ENCODE measurements at regions not wholly inside any gene's neighbourhood (a gene's known extent, or its start where the extent isn't known, plus 50 kb on each side); places are given as distances from the start of the nearest gene placed in this dataset.

- H3K27ac ChIP-seq = no peak overlapping the region
- CTCF ChIA-PET = no interaction called here
- DNase-seq (ENCODE audit: low spot score) = no peak
These were observed 170.0 kb upstream of the STK17B start for GRCh38 chr2:196341277-196341841.

GRCh38 chr2:196344397-196344796 is 173.0 kb upstream of the STK17B start:
- no peak for TF ChIP-seq CTCF (conservative IDR thresholded peaks at IDR 0.05; ENCODE audit: low read depth)
- ChIA-PET POLR2A (ENCODE audit: low non-redundant PET) (no interaction called here), CTCF (no interaction called here)
- DNase-seq (ENCODE audit: low spot score) = no peak
- H3K27ac ChIP-seq = no peak overlapping the region

More at GRCh38 chr2:196341277-196341841, 170.0 kb upstream of the STK17B start:
- POLR2A ChIA-PET (ENCODE audit: low non-redundant PET) = no interaction called here
- no peak for TF ChIP-seq CTCF (conservative IDR thresholded peaks at IDR 0.05; ENCODE audit: low read depth)

GRCh38 chr2:196353717-196354116 is 182.3 kb upstream of the STK17B start:
- no peak for DNase-seq (ENCODE audit: low spot score)
- ChIA-PET POLR2A (ENCODE audit: low non-redundant PET) (no interaction called here), CTCF (interaction anchor here (0.6 kb wide), 2 partner anchors 32 to 247 kb away, joined by 3 to 4 read pairs; no protein-coding TSS in a partner anchor)
- H3K27ac ChIP-seq = no peak overlapping the region
- TF ChIP-seq CTCF (conservative IDR thresholded peaks at IDR 0.05; ENCODE audit: low read depth) = no peak

GRCh38 chr2:196354186-196354585 is 182.8 kb upstream of the STK17B start:
- no peak for TF ChIP-seq CTCF (conservative IDR thresholded peaks at IDR 0.05; ENCODE audit: low read depth)
- ChIA-PET POLR2A (ENCODE audit: low non-redundant PET) (no interaction called here), CTCF (interaction anchor here (0.6 kb wide), 1 partner anchor 32 kb away, joined by 4 read pairs; no protein-coding TSS in a partner anchor)
- no peak for DNase-seq (ENCODE audit: low spot score)
- no peak overlapping the region for H3K27ac ChIP-seq

- no peak for DNase-seq (ENCODE audit: low spot score)
- H3K27ac ChIP-seq = no peak overlapping the region
- TF ChIP-seq CTCF (conservative IDR thresholded peaks at IDR 0.05; ENCODE audit: low read depth) = no peak
- ChIA-PET POLR2A (ENCODE audit: low non-redundant PET) (no interaction called here), CTCF (no interaction called here)
These were observed 185.0 kb upstream of the STK17B start for GRCh38 chr2:196356332-196356731.

- DNase-seq (ENCODE audit: low spot score) = no peak
- H3K27ac ChIP-seq = no peak overlapping the region
- ChIA-PET CTCF (no interaction called here), POLR2A (ENCODE audit: low non-redundant PET) (no interaction called here)
- TF ChIP-seq CTCF (conservative IDR thresholded peaks at IDR 0.05; ENCODE audit: low read depth) = no peak
These were observed 189.3 kb upstream of the STK17B start for GRCh38 chr2:196360650-196361049.

Measured in RWPE1 (cell line).